GM21723 (cell line): ENCODE measurements at regions not wholly inside any gene's neighbourhood (a gene's known extent, or its start where the extent isn't known, plus 50 kb on each side); places are given as distances from the start of the nearest gene placed in this dataset.

Experiments
- ATAC-seq: cut with Tn5 transposase; IDR thresholded peaks from one replicate; pipeline ENCODE4 v1.9.1; 2021; ENCODE audit warnings: mild to moderate bottlenecking, moderate library complexity; ENCODE audit not compliant: unreplicated experiment

DNA sequence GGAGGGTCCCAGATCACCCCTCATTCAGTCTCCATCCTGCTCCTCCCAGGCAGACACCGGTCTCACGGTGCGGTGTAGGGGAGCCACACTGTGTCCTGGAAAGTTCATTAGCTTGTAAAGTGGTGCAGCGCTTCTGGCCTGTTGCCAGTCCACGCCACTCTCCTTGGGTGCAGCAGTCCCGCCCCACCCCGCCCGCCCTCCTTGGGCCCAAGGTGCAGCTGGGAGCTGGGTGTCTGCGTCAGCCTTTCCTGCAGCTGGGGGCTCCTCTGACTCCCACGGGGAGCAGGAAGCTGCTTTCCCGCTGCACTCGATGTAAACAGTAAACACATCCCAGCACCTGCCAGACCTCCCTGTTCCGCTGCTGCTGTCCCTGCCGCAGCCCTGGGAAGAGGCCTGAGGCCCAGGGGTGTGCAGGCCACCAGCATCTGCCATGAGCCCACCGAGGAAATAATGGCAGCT lies 53.8 kb upstream of the ASB18 start:
- ATAC-seq: no peak

DNA sequence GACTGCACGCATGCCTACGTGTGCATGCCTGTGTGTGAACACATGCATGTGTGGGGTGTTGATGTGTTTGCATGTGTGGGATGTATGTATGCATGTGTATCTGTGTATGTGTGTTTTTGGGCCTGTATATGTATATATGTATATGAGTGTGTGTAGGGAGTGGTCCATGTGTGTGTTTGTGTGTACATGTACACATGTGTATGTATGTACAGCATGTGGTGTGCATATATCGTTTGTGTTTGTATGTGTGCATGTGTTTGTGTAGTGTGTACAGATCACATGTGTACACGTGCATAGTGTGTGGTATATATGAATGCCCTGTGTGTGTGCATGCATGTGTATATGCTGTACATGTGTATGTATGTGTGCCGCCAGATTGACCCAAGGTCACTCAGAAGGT lies 54.2 kb upstream of the ASB18 start:
- no peak for ATAC-seq

DNA sequence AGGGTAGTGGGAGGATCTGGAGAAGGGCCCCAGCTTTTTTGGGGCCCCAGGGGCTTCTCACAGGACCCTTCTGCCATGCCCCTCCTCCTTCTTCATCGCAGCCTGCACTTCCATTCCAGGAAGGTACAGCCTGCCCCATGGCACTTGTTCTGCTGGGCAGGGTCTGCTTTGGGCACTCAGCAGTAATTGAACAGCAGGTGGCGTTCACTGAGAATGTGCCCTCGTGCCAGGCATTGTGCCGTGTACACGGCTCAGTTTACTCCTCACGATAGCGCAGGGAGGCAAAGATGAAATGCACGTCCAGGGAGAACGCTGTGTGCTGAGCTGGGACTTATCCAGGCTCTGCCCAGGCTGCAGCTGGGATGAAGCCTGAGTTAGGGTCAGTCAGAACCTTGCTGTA lies 54.8 kb upstream of the ASB18 start:
- no peak for ATAC-seq

DNA sequence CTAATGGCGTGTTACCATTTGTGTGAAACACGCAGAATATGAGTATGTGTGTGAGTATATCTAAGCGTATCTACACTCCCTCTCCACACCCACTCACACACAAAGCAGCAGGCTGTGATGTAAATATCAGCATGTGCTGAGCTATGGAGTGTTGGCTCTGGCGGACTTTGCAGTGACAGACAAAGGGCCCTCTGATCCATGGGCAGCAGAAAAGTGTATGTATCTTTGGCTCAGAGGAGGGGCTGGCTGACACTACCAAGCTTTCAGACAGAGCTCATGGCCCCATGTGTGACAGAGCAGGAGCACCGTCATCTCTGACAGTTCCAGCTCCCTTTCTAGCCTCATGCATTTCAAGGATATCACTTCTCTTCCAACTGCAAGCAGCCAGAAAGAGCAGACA lies 57.2 kb upstream of the ASB18 start:
- no peak for ATAC-seq

DNA sequence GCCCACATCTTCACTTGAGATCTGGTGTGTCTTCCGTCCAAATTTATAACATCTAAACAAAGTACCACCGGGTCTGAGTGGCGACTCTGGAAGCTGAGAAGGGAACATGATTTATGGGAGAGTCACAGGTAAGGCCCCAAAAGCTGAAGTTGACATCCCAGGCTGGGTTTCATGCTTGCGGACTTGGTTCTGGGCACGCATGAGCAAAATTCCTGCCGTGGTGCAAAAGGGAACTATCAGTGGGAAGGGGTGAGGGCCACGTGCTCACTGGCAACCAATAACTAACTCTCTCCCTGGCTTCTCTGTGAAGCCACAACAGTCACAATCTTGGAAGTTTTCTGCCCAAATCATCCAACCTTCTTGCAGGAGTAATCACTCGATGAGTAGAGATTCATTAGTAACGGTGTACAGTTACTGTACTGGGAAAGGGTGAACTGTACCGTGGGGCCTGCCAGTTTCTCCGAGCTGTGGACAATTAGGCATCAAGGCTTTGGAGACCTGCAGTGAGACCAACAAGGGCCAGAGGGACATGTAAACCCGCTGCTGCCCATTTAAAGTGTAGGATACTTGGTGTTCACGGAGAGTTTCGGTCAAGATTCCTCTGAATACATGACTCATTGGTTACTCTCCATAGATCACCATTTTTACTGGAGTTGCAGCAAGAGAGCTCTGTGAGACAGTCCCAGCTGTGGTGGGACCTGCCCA lies 69.4 kb upstream of the ASB18 start:
- no peak for ATAC-seq

DNA sequence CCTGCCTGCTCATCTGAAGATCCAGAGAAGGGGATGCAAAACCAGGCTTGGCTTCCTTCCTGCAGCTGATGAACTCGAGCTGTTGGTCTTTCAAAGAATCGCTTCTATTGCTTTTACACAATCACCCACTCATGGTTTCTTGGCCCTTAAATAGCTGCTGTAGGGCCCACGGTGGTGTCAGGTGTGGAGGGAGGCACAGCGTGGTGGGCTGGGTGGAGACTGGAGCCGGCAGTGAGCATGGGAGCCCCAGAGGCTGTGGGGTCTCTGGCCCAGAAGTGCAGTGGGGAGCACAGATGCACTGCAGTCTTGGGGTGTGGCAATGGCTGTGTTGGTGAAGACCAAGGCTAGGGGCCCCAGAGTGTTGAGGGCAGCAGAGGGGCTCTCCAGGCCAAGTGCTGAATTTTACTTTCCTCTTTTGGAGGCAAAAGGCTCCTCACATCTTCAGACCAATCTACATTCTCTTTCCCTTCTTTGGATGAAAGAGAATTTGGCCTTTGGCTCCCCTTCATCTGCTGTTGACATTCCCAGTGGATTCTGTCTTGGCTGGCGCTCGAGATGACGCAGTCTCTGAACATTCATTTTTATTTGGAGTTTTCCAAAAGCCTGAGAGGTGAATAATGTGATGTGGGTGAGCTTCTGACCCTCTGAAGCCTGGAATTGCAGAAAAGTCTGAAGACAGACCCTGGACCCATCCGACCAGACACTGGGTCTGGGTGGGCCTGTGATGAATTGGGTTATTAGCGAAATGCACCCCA lies 70.1 kb upstream of the ASB18 start:
- no peak for ATAC-seq

DNA sequence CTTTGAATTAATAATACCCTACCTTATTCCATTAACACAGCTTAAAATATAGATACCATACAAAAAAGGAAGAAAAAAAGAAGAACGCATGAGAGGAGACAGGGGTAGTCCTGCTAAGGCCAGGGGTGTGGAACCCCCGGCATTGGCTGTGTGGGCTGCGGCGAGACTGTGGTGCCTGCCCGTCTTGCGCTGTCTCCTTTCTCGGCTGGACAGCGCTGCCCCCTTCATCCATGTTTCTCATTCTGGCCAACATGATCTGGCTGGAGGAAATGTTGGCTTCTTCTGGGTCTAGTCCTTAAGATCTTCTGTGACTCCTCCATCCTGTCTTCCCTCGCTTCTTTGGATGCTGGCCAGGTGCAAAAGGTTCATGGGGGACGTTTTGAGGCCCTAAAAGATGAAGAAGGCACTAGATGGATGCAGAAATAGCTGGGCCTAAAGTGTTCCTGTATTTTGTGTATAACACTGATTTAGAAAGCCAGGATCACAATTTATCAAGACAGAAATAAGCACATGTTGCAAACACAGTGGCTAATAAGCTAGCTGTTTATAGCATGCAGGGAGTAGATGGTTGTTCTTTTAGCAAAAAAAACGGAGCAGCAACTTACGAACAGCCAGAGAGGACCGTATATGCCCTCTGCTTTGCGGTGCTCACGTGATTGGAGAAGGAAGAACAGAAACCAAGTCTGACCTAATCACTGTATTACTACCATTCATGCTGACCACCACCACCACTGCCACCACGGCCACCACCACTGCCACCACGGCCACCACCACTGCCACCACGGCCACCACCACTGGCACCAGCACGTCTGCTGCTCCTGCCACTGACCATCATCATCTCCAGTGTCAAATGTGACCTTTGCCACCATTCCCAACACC lies 71.7 kb upstream of the ASB18 start:
- ATAC-seq: no peak

DNA sequence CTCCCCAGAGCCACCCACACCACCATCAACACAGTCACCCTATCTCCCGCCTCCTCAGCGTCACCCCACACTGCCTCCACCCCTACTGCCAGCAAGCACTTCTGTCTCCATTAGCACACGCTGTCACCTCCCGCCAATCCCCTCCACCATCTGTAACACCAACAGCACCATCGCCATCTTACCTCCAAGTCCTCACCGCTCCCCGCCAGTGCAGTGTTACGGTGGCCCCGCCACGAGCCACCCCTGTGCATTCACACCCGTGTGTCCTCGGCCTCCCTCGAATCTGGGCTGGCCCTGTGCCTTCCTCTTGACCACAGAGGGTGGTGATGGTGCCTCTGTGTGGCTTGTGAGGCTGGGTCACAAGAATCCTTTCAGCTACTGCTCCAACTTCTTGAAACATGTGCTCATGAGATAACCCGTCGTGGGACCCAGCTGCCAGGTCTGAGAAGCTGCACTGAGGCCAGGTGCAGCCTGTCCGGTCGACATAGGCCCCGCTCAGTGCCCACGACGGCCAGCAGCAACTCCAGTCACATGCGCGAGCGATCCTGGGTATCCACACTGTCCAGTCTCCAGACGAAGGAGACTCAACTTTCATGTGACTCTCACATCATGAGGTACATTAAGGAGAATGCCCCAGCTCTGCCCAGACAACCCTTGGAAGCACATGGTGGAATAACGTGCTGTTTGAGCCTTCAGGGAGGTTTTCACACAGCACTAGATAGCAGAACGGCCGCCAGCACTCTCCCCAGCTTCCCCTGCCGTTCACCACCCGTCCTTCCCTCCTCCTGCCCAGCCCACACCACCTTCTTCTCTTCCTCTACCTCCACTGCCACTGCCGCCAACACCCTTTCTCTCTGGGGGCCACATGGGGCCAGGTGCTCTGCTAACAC lies 72.6 kb upstream of the ASB18 start:
- no peak for ATAC-seq

DNA sequence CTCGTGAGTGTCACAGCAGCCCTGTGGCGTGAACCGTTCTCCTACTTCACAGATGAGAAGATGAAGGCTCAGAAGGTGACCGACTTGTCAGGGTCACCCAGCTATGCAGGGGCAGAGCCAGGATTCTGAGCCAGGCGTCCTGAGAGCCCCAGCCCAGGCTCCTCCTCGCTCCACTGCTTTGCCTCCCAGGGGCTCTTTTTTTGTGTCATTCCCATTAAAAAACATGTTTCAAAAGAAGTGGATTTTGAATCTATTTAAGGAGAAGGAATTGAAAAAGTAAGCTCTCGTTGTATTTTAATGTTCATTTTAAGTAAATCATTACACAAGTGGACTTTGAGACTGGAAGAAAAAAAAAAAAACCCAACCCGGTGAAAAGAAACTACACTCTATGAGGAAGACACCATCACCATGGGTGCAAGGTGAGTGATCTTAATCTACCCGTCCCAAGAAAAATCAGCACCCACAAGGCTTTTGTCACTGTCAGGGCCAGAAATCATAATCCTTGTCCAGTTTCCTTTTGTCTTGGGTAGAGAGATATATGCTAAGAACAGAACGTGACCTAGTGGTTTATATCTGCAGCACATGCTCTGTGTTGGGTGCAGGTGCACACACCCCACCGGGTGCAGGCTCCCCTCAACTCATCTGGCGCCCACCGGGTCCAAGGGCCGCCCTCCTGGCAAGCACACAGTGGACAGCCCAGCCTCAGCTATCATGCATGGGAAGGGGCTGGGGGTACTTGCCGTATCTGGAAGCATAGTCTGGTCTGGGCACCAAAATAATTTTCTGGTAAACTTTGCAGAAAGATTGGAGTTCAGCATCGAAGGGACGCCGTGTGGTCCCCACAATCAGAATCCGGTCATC lies 73.5 kb upstream of the ASB18 start:
- no peak for ATAC-seq

DNA sequence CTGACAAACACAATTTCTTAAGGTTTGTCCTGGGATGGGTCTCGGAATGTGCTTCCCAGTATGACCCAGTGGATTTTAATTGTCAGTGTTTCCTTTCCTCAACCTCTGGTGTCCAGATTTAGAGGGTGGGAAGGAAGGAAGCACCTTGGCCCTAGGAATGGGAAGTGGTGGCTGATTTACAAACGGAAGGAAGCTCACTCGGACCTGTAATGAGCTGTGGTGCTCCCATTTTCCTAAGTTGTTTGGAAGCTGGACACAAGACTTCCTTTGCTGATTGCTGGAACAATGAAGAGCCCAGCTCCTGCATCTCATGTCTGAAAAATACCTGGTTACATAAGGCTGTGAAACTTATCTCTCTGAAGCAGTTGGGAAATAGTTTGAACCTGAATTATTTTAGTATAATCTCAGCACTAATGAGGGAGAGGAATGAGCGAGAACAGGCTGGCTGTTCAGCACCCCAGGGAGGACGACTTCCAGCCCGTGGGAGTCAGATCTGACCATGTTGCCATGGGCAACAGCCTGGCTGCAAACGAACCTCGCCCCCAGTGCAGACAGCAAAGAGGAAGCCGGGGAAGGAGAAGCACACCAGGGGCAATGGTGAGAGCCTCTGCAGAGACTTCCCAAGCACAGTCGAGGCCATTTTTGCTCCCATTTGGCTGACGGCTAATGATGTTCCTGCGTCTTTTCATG lies 74.4 kb upstream of the ASB18 start:
- no peak for ATAC-seq

DNA sequence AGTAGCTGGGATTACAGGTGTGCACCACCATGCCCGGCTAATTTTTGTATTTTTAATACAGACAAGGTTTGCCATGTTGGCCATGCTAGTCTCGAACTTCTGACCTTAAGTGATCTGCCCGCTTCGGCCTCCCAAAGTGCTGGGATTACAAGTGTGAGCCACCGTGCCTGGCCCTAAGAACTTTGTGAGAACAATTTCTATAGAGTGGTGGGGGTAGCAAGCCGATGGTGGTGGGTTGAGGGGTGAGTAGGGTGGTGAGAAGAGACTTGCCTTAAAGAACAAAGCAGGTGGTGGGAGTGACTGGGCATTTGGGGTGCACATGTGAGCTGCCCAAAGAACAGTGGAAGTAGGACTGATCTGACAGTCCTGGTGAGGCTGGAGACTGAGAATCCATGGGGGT lies 76.0 kb upstream of the ASB18 start:
- no peak for ATAC-seq

DNA sequence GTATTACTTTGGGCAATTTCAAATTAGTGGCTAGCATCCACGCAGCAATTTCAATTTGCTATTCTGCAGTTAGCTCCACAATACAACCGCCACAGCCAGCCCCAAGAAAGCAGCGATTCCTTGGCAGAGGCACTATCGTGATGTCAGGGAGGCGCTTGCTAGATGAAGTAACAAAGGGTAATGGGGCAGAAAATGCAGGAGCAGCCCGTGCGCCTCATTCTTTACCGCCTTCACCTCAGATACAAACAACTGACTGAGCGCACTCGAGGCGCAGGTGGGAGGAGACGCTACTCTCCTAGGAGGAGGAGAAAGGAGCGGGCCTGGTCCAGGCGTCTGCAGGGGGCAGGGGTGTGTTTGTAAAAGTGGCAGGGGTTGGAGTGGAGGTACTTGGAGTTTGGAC lies 76.9 kb upstream of the ASB18 start:
- ATAC-seq: no peak

DNA sequence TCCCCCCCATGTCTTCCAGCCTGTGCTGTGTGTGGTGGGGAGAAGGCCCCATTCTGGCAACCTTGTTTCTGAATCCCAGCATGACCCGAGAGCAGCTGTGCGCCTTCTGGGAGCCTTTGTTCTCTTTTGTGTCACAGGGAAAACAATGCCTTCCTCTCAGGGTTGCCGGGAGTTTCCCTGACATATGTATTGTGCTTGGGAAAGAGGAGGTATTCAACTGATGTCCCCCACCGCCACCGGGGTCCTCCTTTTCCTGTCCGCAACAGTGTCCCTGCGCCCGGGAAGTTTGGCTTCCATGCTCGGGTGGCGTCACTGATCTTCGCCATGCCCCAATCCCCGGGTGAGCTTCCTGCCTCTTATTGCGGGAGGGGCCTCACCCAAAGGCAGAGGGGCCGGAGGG lies 77.5 kb upstream of the ASB18 start:
- ATAC-seq: no peak

DNA sequence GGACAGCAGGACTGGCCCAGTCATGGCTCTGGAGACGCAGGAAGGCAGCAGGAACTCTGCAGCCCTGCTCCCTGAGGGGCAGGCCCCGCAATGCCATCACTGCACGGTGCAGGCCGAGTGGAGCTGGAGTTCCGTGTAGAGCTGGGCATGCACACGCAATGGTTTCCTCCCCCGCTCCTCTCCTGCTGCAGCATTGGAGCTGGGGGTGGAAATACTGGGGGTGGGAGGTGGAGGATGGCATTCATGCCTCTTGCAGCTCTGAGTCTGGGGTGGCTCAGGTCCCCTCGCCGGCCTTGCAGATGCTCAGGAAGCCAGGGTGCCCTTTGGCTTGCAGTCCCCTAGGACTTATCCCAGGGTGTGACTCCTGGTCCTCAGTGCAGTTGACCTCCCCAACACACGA lies 78.3 kb upstream of the ASB18 start:
- ATAC-seq: no peak

DNA sequence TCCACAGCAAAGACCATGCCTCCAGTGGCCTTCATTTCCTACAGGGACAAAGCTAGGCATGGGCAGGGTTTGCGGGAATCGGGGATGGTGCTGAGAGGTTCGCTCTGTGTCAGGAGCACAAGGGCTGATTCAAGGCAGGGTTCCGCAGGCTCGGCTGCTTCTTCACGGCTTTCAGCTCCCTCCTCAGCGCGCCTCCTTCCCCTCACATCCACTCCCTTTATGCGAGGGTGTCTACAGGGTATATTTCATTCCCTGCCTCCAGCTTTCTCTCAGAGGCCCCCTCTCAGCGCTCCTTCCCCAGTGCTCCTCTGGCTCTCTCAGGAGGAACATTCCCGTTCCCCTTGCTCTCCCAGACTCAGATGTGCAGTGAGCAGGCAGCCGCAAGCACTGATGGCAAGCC lies 78.7 kb upstream of the ASB18 start:
- no peak for ATAC-seq

DNA sequence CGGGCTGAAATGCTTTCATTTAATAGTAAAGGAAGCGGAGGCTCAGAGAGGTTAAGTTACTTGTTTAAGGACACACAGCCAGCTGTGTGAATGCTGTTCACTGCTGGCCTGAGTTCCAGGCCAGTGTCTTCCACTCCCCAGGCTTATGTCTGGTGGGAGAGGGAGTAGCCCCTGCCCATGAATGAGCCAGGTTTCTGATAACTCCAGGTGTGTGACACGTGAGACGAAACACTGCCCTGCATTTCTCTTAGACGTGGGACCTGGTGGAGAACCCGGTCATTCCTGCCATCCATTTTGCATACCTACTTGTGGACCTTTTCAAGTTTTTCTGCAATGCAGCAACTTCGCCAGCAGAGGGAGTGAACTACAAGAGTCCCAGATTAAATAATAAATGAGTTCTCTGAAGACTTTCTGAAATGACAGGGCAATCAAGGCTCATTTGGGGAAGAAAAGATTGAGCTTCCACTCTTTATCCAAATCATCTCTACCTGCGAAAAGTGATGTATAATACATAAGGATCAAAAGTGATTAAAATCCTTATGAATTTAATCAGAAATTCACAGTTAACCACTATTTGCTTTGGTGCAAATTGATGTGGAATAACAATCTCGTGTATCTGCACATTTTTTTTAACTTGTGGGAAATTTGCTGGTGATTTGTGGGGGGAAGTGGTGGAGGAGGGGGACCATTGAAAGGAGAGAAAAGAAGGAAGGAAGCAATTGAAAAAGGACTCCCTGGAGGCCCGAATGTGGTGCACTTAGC lies 79.4 kb upstream of the ASB18 start:
- no peak for ATAC-seq

DNA sequence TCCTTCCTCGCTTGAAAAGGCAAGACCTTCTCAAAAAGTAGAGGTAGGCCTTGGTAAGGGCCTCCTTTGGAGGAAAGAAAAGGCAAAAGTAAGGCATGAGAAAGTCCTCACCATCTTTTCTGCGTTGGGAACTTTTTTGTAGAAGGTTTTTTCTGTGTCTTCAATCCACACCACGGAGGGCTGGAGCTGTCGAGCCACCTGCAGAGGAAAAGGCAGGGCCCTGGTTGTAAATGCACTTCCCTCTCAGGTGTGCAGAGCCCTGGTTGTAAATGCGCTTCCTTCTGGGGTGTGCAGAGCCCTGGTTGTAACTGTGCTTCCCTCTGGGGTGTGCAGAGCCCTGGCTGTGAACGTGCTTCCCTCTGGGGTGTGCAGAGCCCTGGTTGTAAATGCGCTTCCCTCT lies 80.2 kb upstream of the ASB18 start:
- no peak for ATAC-seq

DNA sequence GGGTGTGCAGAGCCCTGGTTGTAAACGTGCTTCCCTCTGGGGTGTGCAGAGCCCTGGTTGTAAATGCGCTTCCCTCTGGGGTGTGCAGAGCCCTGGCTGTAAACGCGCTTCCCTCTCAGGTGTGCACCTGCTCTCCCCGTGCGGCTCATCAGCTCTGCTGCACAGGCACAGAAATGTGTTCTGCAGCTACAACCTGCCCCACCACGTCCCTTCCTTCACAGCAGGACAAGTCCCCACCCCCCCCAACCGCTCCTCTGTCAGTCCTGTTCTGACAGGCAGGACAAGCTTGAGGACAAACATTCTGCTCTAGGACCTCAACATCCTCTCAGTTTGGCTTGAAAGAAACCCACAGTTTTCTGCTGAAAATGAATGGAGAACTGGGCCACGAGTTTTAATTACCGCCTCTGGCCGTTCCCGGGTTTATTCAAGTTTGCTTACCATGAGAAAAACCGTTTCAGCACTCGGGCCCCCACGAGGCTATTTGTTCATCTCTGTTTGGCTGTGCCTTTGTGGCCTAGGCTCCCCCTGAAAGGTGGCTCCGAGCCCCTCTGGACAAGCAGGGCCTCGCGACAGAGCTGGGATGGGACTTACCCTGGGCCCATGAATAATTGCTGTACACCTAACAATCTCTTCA lies 81.0 kb upstream of the ASB18 start:
- ATAC-seq: no peak
